ENCODE measurements at regions not wholly inside any gene's neighbourhood (a gene's known extent, or its start where the extent isn't known, plus 50 kb on each side); places are given as distances from the start of the nearest gene placed in this dataset.

- TF ChIP-seq POLR2AphosphoS5 (IDR thresholded peaks at IDR 0.05; ENCODE audit: low read depth, low read length) (no peak), TAF1 (IDR thresholded peaks at IDR 0.05; ENCODE audit: low read depth, low read length) (no peak), POLR2A (IDR thresholded peaks at IDR 0.05; ENCODE audit: low read depth, low read length) (no peak), PAX5 (IDR thresholded peaks at IDR 0.05; ENCODE audit: insufficient read depth, low read length, severe bottlenecking) (no peak)
Measured at GRCh38 chr3:182121401-182121800, 409.7 kb downstream of the SOX2 start.
